ENCODE measurements at regions not wholly inside any gene's neighbourhood (a gene's known extent, or its start where the extent isn't known, plus 50 kb on each side); places are given as distances from the start of the nearest gene placed in this dataset.
"Not testable (repeated sequence)": the region's sequence is repeated elsewhere in the genome, so short reads cannot be mapped to it uniquely, and the experiment has no call there.

DNA sequence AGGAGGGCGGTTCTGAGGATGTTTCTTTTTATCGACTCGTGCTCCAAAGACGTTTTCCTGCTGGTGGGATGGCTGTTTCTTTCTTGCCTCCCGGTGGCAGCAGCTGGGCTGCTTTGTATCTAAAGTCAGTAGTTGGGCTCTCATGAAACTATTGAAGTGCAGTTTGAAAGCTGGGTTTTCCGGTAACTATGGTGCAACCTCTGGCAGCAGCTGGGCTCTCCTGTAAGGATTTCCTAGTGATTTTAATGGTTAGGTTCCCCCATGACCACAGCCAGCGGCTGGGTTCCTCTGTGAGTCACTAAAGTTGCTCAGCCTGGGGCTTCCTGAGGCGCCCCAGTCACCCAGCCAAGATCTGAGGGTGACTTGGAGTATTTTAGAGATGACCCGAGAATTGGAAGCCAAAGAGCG lies 87.9 kb downstream of the NPIPB11 start:
- DNase-seq (ENCODE audit: low read depth) = peak; percentile 65
- not testable (repeated sequence) for H3K4me3 ChIP-seq (ENCODE audit: low read length)
- TF ChIP-seq, protein P1, sequence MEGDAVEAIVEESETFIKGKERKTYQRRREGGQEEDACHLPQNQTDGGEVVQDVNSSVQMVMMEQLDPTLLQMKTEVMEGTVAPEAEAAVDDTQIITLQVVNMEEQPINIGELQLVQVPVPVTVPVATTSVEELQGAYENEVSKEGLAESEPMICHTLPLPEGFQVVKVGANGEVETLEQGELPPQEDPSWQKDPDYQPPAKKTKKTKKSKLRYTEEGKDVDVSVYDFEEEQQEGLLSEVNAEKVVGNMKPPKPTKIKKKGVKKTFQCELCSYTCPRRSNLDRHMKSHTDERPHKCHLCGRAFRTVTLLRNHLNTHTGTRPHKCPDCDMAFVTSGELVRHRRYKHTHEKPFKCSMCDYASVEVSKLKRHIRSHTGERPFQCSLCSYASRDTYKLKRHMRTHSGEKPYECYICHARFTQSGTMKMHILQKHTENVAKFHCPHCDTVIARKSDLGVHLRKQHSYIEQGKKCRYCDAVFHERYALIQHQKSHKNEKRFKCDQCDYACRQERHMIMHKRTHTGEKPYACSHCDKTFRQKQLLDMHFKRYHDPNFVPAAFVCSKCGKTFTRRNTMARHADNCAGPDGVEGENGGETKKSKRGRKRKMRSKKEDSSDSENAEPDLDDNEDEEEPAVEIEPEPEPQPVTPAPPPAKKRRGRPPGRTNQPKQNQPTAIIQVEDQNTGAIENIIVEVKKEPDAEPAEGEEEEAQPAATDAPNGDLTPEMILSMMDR (conservative IDR thresholded peaks at IDR 0.05; ENCODE audit: low read length) = 0 out of 2 replicates have a peak, but pooled peaks have one; percentile 24

DNA sequence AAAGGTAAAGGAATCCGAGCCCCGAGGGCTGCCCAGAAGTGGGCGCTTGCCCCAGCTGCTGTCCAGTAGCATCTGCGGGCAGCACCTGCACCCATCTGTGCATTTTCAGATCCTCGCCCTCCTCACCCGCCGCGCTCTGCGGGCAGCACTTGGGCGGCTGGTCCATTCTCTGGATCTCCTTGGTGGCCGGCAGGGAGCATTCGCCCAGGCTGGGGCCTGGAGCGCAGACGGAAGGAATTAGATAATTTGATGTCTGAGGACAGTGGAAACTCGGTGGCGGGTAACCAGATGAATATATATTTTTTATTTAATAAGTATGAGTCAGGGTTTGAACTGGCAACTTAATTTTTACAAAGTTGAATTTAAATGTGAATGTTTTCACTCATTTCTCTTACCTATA lies 88.5 kb downstream of the NPIPB11 start:
- no peak for DNase-seq (ENCODE audit: low read depth)
- TF ChIP-seq, protein P1 (conservative IDR thresholded peaks at IDR 0.05; ENCODE audit: low read length) = peak; percentile 30; the same call in 1 of the 2 replicates
- H3K4me3 ChIP-seq (ENCODE audit: low read length) = no peak overlapping the region

DNA sequence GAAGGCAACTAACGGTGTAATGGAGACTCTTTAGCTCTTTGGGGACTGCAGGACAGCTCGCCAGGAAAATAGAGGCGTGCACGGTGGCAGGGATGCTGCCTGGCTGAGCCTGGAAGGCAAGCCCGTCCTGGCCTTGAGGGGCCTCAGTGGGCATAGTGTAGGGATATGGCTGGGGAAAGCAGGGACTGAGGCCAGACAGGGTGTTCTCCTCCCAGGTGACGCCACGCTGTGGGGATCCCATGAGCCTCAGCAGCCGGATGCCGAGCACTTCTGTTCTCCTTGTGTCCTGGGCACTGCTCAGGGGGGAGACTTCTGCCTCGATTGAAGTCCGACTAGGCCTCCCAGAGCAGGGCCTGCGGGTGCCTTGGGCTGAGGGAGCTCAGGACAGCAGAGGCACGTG lies 89.2 kb downstream of the NPIPB11 start:
- no peak overlapping the region for H3K4me3 ChIP-seq (ENCODE audit: low read length)
- DNase-seq (ENCODE audit: low read depth) = no peak
- TF ChIP-seq, protein P1 (conservative IDR thresholded peaks at IDR 0.05; ENCODE audit: low read length) = no peak

DNA sequence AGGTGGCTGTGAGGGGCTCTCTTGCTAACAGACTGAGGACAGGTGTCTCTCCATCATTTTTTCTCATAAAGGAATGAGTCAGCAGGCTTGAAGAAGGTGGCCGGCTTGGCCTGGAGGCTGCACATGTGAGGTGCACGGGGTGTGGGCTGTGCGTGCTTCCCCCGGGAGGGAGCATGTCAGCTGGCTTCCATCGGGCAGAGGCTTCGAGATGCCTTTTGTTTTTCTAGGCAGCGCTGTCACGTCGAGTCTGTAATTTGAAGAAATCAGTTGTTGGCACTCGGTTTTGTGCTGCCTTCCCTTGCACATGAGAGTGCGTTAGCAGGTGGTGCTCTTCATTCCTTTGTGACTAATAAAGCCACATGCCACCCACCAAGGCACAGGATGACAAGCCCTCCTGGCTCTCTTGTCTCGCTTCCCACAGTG lies 89.7 kb downstream of the NPIPB11 start:
- no peak overlapping the region for H3K4me3 ChIP-seq (ENCODE audit: low read length)
- DNase-seq (ENCODE audit: low read depth) = no peak
- TF ChIP-seq, protein P1 (conservative IDR thresholded peaks at IDR 0.05; ENCODE audit: low read length) = no peak

DNA sequence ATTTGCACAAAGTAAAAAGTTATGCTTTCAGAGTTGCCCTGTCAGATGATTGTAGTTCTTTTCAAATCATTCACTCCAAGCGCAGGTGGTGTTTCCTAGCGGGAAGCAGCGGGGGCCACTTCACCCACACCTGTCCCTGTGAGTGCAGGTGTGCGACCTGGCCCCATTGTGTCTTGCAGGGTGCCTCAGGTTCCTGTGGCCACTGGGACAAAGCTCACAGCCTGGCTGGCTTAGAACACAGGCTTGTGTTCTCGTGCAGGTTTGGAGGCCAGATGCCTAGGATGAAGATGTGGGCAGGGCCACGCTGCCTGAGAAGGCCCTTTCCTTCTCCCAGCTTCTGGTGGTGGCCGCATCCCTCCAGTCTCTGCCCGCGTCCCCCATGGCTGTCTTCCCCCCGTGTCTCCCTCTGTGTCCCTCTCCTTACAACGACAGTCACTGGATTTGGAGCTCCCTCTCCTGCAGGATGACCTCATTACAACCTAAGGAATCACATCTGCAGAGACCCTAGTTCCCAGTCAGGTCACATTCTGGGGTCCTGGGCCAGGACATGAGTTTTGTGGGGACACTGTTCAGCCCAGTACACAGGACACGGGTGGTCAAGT lies 90.5 kb downstream of the NPIPB11 start:
- DNase-seq (ENCODE audit: low read depth) = no peak
- H3K4me3 ChIP-seq (ENCODE audit: low read length) = no peak overlapping the region
- TF ChIP-seq, protein P1 (conservative IDR thresholded peaks at IDR 0.05; ENCODE audit: low read length) = no peak

DNA sequence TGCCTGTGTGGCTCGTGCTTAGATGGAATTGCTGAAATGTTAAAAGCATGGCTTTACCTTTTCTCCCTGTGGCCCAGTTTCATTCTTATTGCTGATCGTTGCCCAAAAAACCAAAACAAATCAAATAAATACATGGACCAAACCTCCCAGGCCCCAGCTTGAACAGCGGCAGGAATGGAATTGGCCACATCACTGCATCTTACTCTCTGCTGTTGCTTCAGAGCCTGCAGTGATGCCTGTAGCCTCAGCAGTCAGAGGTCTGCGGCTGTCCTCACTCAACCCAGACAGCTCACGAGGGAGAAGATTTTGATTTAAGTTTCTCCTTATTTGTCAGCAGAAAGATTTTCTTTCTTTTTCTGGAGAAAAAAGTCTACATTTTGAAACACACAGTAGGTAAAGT lies 91.5 kb downstream of the NPIPB11 start:
- DNase-seq (ENCODE audit: low read depth) = peak; percentile 6
- TF ChIP-seq, protein P1 (conservative IDR thresholded peaks at IDR 0.05; ENCODE audit: low read length) = no peak
- H3K4me3 ChIP-seq (ENCODE audit: low read length) = no peak overlapping the region

DNA sequence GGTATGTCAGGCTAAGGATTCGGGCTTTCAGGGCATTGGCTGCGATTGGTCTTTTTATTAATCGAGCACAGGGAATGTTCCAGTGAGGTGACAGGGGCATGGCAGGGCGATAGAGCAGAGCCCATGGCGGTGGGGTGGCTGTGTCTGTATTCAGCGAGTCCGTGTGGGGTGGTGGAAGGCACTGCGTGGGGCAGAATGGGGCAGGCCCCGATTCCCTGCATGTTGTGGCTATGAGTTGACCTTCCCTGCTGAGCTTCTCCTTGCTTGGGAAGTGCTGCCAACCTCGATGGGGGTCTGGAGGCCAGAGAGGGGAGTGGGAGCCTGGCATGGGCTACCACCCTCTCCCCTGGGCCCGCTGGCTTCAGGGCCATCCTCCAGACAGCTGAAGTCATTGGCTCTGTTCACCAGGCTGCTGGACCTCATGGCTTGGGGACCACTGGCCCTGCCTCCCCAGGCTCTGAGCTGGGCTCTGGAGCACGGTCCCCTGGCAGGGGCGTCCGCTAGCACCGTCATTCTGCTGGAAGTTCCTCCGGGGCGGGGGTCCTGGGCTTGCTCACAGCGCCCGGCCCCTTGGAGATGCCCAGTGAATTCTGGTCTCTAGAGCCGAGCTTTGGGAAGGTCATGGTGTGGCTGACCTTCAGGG lies 92.1 kb downstream of the NPIPB11 start:
- TF ChIP-seq, protein P1 (conservative IDR thresholded peaks at IDR 0.05; ENCODE audit: low read length) = no peak
- no peak for DNase-seq (ENCODE audit: low read depth)
- H3K4me3 ChIP-seq (ENCODE audit: low read length) = no peak overlapping the region
